Kidney (tissue), 13 donors: ENCODE measurements at regions not wholly inside any gene's neighbourhood (a gene's known extent, or its start where the extent isn't known, plus 50 kb on each side); places are given as distances from the start of the nearest gene placed in this dataset.

ENCODE experiments used
- DNase-seq, 5 donors: peaks; one replicate each; pipeline ENCODE4 v3.0.0-alpha.2; 2013 to 2020
- FAIRE-seq: peaks from 2 replicates; lab custom pipeline; 2012; peaks lifted over from hg19 to GRCh38; lab: Jason Lieb, UNC
- H3K27ac ChIP-seq, 2 donors: one replicate each; pipeline ENCODE4 v1.7.0; 2013; ENCODE audit warnings: low read depth in 2 of 2, low read length in 2 of 2, inconsistent platforms in 1 of 2
- H3K27me3 ChIP-seq: one replicate; pipeline ENCODE4 v1.7.1; 2013; ENCODE audit warnings: low read length, inconsistent platforms; ENCODE audit not compliant: control insufficient read depth, insufficient read depth
- H3K36me3 ChIP-seq, 3 donors: one replicate each; pipeline versions ENCODE4 v1.7.0 to v1.7.1; 2013; ENCODE audit warnings: low read length in 3 of 3, control low read depth in 1 of 3, inconsistent platforms in 1 of 3; ENCODE audit not compliant: insufficient read depth in 3 of 3, control insufficient read depth in 2 of 3
- H3K4me1 ChIP-seq, 3 donors: one replicate each; pipeline versions ENCODE4 v1.7.0 to v1.7.1; 2013; ENCODE audit warnings: low read length in 3 of 3, inconsistent platforms in 1 of 3, low read depth in 1 of 3; ENCODE audit not compliant: control insufficient read depth in 2 of 3, insufficient read depth in 2 of 3
- H3K4me3 ChIP-seq, 3 donors: one replicate each; pipeline versions ENCODE4 v1.7.0 to v1.8.1; 2013; ENCODE audit warnings: low read length in 3 of 3, control low read depth in 1 of 3, inconsistent platforms in 1 of 3
- H3K9ac ChIP-seq, 3 donors: one replicate each; pipeline versions ENCODE4 v1.7.0 to v1.7.1; 2013; ENCODE audit warnings: low read length in 3 of 3, control low read depth in 1 of 3, inconsistent platforms in 1 of 3
- H3K9me3 ChIP-seq, 3 donors: one replicate each; pipeline versions ENCODE4 v1.7.0 to v1.7.1; 2013; ENCODE audit warnings: low read length in 3 of 3, control low read depth in 1 of 3, inconsistent platforms in 1 of 3; ENCODE audit not compliant: control insufficient read depth in 2 of 3, insufficient read depth in 1 of 3
- CTCF ChIP-seq: IDR thresholded peaks from 3 replicates; pipeline ENCODE4 v1.5.1; 2012; ENCODE audit warnings: mild to moderate bottlenecking, moderate library complexity, borderline replicate concordance; ENCODE audit not compliant: insufficient read depth; ENCODE audit errors: extremely low read depth
- intact Hi-C: fragments of 100-400 bp; cut with DNase I; formaldehyde crosslinking; loops from one replicate; pipeline ENCODE4 v1.11.1; 2022
- donor health status: control.
- donor health status: control.
- donor health status: control.
- donor health status: control.
- donor health status: control.
- donor health status: DM: yes; HTN: yes; CAD: no.
- donor health status: Normal renal cell carcinoma (clear cell type).

GRCh38 chr4:173794662-173795061, 264.6 kb upstream of the HAND2 start:
- no peaks in the 10 kb centered on the region for H3K4me1 ChIP-seq
- no peak overlapping the region for H3K27ac ChIP-seq
- no peak overlapping the region for H3K9ac ChIP-seq
- no peak overlapping the region for H3K4me3 ChIP-seq
- intact Hi-C loops = no loop called here
- no peaks in the 10 kb centered on the region for H3K36me3 ChIP-seq
- no peak for FAIRE-seq
- no peaks in the 10 kb centered on the region for H3K27me3 ChIP-seq
- no peaks in the 10 kb centered on the region for H3K9me3 ChIP-seq
- no peak for DNase-seq
- TF ChIP-seq CTCF = no peak

GRCh38 chr4:173793937-173794510, 264.0 kb upstream of the HAND2 start:
- Histone ChIP-seq H3K4me3 (no peak overlapping the region), H3K36me3 (no peaks in the 10 kb centered on the region), H3K9ac (no peak overlapping the region), H3K9me3 (no peaks in the 10 kb centered on the region), H3K4me1 (no peaks in the 10 kb centered on the region), H3K27ac (no peak overlapping the region), H3K27me3 (no peaks in the 10 kb centered on the region)
- no peak for TF ChIP-seq CTCF
- FAIRE-seq (no peak), DNase-seq (no peak)
- intact Hi-C loops = no loop called here

GRCh38 chr4:173782660-173783059, 252.6 kb upstream of the HAND2 start:
- no peak overlapping the region for H3K9ac ChIP-seq
- H3K9me3 ChIP-seq = no peaks in the 10 kb centered on the region
- FAIRE-seq = no peak
- no peaks in the 10 kb centered on the region for H3K36me3 ChIP-seq
- no peak for DNase-seq
- TF ChIP-seq CTCF = no peak
- no peaks in the 10 kb centered on the region for H3K27me3 ChIP-seq
- intact Hi-C loops = no loop called here
- H3K27ac ChIP-seq = no peak overlapping the region
- no peaks in the 10 kb centered on the region for H3K4me1 ChIP-seq
- H3K4me3 ChIP-seq = no peak overlapping the region

GRCh38 chr4:173777921-173778320, 247.9 kb upstream of the HAND2 start:
- H3K27me3 ChIP-seq = no peaks in the 10 kb centered on the region
- intact Hi-C loops = no loop called here
- FAIRE-seq (no peak), DNase-seq (no peak)
- no peaks in the 10 kb centered on the region for H3K36me3 ChIP-seq
- H3K9ac ChIP-seq = no peak overlapping the region
- no peaks in the 10 kb centered on the region for H3K9me3 ChIP-seq
- no peak overlapping the region for H3K4me3 ChIP-seq
- H3K4me1 ChIP-seq = no peaks in the 10 kb centered on the region
- TF ChIP-seq CTCF = no peak
- no peak overlapping the region for H3K27ac ChIP-seq
